ENCODE measurements at regions not wholly inside any gene's neighbourhood (a gene's known extent, or its start where the extent isn't known, plus 50 kb on each side); places are given as distances from the start of the nearest gene placed in this dataset.

DNA sequence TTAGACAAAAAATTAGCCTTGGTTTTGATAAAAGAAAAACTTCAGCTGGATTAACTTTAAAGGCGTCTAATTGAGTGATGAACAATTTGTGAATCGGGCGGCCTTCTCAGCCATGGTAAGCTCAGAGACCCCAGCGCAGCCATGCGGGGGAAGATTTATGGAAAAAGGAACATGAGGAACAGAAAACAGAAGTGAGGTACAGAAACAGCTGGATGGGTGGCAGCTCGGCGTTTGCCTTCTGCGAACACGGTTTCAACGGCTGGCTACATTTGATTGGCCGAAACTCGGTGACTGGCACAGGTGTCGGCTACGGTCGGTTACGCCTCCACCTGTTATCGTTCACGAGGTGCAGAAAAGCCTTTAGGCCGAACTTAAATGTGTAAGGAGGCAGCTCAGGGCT lies 401.4 kb upstream of the FAT1 start:
- no peak overlapping the region for H2BK5ac ChIP-seq (ENCODE audit: low read depth, low read length, poor library complexity, severe bottlenecking)
- no peaks in the 10 kb centered on the region for H3K27me3 ChIP-seq (ENCODE audit: control insufficient read depth, insufficient read depth, low read length)
- no peak overlapping the region for H2BK20ac ChIP-seq (ENCODE audit: low read depth, low read length)
- no peak overlapping the region for H3K14ac ChIP-seq (replicated peaks; ENCODE audit: low read depth, low read length)
- H4K5ac ChIP-seq (ENCODE audit: low read depth, low read length) = no peak overlapping the region
- H3K79me1 ChIP-seq (ENCODE audit: low read depth in 1 of 2, low read length in 2 of 2) = no peaks in the 10 kb centered on the region
- dilution Hi-C loops (cut with HindIII; ENCODE audit: low sequenced_read_pairs, unreplicated experiment) = no loop called here
- H3K56ac ChIP-seq (ENCODE audit: extremely low read depth, insufficient read depth, low read length) = no peak overlapping the region
- ChIA-PET CTCF (no interaction called here), POLR2A (ENCODE audit: unreplicated experiment) (no interaction called here)
- no peak overlapping the region for H3K4me3 ChIP-seq (ENCODE audit: insufficient read depth, low read depth, low read length)
- no TSS peak for BruUV-seq (replicated peaks)
- H3K4me2 ChIP-seq (ENCODE audit: low read depth, low read length) = no peak overlapping the region
- H3K27ac ChIP-seq (ENCODE audit: insufficient read depth, low read length) = no peak overlapping the region
- H4K20me1 ChIP-seq (ENCODE audit: insufficient read depth, low read length) = no peaks in the 10 kb centered on the region
- no peak overlapping the region for H3K9ac ChIP-seq (ENCODE audit: low read depth, low read length)
- no peak for ATAC-seq (ENCODE audit: low read depth)
- H2AK5ac ChIP-seq (ENCODE audit: low read depth, low read length) = no peak overlapping the region
- TF ChIP-seq RFX5 (IDR thresholded peaks at IDR 0.05; ENCODE audit: low read depth, low read length) = no peak
- TF ChIP-seq, protein P1, sequence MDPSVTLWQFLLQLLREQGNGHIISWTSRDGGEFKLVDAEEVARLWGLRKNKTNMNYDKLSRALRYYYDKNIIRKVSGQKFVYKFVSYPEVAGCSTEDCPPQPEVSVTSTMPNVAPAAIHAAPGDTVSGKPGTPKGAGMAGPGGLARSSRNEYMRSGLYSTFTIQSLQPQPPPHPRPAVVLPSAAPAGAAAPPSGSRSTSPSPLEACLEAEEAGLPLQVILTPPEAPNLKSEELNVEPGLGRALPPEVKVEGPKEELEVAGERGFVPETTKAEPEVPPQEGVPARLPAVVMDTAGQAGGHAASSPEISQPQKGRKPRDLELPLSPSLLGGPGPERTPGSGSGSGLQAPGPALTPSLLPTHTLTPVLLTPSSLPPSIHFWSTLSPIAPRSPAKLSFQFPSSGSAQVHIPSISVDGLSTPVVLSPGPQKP (IDR thresholded peaks at IDR 0.05; ENCODE audit: borderline replicate concordance, low read depth, low read length) = no peak
- TF ChIP-seq, protein P2, sequence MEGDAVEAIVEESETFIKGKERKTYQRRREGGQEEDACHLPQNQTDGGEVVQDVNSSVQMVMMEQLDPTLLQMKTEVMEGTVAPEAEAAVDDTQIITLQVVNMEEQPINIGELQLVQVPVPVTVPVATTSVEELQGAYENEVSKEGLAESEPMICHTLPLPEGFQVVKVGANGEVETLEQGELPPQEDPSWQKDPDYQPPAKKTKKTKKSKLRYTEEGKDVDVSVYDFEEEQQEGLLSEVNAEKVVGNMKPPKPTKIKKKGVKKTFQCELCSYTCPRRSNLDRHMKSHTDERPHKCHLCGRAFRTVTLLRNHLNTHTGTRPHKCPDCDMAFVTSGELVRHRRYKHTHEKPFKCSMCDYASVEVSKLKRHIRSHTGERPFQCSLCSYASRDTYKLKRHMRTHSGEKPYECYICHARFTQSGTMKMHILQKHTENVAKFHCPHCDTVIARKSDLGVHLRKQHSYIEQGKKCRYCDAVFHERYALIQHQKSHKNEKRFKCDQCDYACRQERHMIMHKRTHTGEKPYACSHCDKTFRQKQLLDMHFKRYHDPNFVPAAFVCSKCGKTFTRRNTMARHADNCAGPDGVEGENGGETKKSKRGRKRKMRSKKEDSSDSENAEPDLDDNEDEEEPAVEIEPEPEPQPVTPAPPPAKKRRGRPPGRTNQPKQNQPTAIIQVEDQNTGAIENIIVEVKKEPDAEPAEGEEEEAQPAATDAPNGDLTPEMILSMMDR (conservative IDR thresholded peaks at IDR 0.05; ENCODE audit: low read depth, low read length) = no peak
- TF ChIP-seq MAZ (IDR thresholded peaks at IDR 0.05; ENCODE audit: borderline replicate concordance, low read depth, low read length) = no peak
- TF ChIP-seq CEBPB (IDR thresholded peaks at IDR 0.05; ENCODE audit: low read depth, low read length) = no peak
- no peak for TF ChIP-seq CHD1 (IDR thresholded peaks at IDR 0.05; ENCODE audit: low read depth, low read length)
- no peak for TF ChIP-seq BHLHE40 (IDR thresholded peaks at IDR 0.05; ENCODE audit: low read depth, low read length)
- no peak for TF ChIP-seq POLR2A (IDR thresholded peaks at IDR 0.05; ENCODE audit: low read depth, low read length)
- TF ChIP-seq FOS (IDR thresholded peaks at IDR 0.05; ENCODE audit: low read depth, low read length) = no peak
- TF ChIP-seq SMC3 (IDR thresholded peaks at IDR 0.05; ENCODE audit: low read depth, low read length) = no peak
- no peak for TF ChIP-seq NFE2L2 (IDR thresholded peaks at IDR 0.05; ENCODE audit: low read depth, low read length)
- TF ChIP-seq, protein P3, sequence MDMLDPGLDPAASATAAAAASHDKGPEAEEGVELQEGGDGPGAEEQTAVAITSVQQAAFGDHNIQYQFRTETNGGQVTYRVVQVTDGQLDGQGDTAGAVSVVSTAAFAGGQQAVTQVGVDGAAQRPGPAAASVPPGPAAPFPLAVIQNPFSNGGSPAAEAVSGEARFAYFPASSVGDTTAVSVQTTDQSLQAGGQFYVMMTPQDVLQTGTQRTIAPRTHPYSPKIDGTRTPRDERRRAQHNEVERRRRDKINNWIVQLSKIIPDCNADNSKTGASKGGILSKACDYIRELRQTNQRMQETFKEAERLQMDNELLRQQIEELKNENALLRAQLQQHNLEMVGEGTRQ (IDR thresholded peaks at IDR 0.05; ENCODE audit: low read depth, low read length) = no peak
- no peak for TF ChIP-seq MXI1 (IDR thresholded peaks at IDR 0.05; ENCODE audit: borderline replicate concordance, low read depth, low read length)
- TF ChIP-seq MAFK (IDR thresholded peaks at IDR 0.05; ENCODE audit: low read depth, low read length) = no peak
- no peak for TF ChIP-seq RCOR1 (IDR thresholded peaks at IDR 0.05; ENCODE audit: insufficient replicate concordance, low read length)
- TF ChIP-seq RAD21 (IDR thresholded peaks at IDR 0.05; ENCODE audit: low read length) = no peak
- H4K91ac ChIP-seq (ENCODE audit: insufficient read depth, low read depth, low read length) = no peak overlapping the region
- no peak overlapping the region for H2BK15ac ChIP-seq (ENCODE audit: low read depth, low read length)
- no peak overlapping the region for H2AK9ac ChIP-seq (replicated peaks; ENCODE audit: low read depth, low read length, poor library complexity)
- no peak overlapping the region for H3K23ac ChIP-seq (ENCODE audit: low read depth, low read length)
- H3K9me1 ChIP-seq (ENCODE audit: insufficient read depth, low read length) = no peaks in the 10 kb centered on the region
- no peaks in the 10 kb centered on the region for H3K36me3 ChIP-seq (ENCODE audit: control insufficient read depth, insufficient read depth, low read length)
- no peak overlapping the region for H4K8ac ChIP-seq (ENCODE audit: low read depth in 2 of 2, low read length in 2 of 2)
- 95% methylated on average over 13 of the region's 19 CpGs; no CpG with 5 or more reads in 1 of the 2 experiments for WGBS, 2 experiments (ENCODE audit: extremely low coverage in 2 of 2, insufficient read length in 1 of 2)
- DNase-seq = no peak
- H3K4ac ChIP-seq (ENCODE audit: low read depth, low read length) = no peak overlapping the region
- no peak overlapping the region for H2AFZ ChIP-seq (replicated peaks; ENCODE audit: low read length, poor library complexity)
- no peak overlapping the region for H3K18ac ChIP-seq (ENCODE audit: low read depth, low read length)
- intact Hi-C loops (cut with micrococcal nuclease) = no loop called here
- no peaks in the 10 kb centered on the region for H3K9me3 ChIP-seq (ENCODE audit: control insufficient read depth, insufficient read depth, low read length)
- in situ Hi-C loops (cut with MboI; ENCODE audit: low sequenced_read_pairs) = no loop called here
- H3K4me1 ChIP-seq (ENCODE audit: control insufficient read depth, insufficient read depth, low read length) = no peaks in the 10 kb centered on the region
- no peak overlapping the region for H2BK120ac ChIP-seq (ENCODE audit: low read depth, low read length)
